ENCODE measurements at regions not wholly inside any gene's neighbourhood (a gene's known extent, or its start where the extent isn't known, plus 50 kb on each side); places are given as distances from the start of the nearest gene placed in this dataset.

DNA sequence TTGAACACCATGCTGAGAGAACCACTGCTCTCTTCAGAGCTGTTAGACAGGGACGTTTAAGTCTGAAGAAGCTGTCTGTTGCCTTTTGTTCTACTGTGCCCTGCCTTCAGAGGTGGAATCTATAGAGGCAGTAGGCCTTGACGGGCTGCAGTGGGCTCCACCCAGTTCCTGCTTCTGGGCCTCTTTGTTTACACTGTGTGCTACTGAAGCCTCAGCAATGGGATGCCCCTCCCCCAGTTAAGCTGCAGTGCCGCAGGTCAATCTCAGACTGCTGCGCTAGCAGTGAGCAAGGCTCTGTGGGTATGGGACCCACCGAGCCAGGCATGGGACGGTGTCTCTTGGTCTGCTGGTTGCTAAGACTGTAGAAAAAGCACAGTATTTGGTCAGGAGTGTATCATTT, 162.3 kb upstream of the NXPH2 start (continued):
- TF ChIP-seq, protein P1, sequence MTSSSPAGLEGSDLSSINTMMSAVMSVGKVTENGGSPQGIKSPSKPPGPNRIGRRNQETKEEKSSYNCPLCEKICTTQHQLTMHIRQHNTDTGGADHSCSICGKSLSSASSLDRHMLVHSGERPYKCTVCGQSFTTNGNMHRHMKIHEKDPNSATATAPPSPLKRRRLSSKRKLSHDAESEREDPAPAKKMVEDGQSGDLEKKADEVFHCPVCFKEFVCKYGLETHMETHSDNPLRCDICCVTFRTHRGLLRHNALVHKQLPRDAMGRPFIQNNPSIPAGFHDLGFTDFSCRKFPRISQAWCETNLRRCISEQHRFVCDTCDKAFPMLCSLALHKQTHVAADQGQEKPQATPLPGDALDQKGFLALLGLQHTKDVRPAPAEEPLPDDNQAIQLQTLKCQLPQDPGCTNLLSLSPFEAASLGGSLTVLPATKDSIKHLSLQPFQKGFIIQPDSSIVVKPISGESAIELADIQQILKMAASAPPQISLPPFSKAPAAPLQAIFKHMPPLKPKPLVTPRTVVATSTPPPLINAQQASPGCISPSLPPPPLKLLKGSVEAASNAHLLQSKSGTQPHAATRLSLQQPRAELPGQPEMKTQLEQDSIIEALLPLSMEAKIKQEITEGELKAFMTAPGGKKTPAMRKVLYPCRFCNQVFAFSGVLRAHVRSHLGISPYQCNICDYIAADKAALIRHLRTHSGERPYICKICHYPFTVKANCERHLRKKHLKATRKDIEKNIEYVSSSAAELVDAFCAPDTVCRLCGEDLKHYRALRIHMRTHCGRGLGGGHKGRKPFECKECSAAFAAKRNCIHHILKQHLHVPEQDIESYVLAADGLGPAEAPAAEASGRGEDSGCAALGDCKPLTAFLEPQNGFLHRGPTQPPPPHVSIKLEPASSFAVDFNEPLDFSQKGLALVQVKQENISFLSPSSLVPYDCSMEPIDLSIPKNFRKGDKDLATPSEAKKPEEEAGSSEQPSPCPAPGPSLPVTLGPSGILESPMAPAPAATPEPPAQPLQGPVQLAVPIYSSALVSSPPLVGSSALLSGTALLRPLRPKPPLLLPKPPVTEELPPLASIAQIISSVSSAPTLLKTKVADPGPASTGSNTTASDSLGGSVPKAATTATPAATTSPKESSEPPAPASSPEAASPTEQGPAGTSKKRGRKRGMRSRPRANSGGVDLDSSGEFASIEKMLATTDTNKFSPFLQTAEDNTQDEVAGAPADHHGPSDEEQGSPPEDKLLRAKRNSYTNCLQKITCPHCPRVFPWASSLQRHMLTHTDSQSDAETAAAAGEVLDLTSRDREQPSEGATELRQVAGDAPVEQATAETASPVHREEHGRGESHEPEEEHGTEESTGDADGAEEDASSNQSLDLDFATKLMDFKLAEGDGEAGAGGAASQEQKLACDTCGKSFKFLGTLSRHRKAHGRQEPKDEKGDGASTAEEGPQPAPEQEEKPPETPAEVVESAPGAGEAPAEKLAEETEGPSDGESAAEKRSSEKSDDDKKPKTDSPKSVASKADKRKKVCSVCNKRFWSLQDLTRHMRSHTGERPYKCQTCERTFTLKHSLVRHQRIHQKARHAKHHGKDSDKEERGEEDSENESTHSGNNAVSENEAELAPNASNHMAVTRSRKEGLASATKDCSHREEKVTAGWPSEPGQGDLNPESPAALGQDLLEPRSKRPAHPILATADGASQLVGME (CRISPR knock-in tag; IDR thresholded peaks at IDR 0.05), result no peak
- TF ChIP-seq, protein P2, sequence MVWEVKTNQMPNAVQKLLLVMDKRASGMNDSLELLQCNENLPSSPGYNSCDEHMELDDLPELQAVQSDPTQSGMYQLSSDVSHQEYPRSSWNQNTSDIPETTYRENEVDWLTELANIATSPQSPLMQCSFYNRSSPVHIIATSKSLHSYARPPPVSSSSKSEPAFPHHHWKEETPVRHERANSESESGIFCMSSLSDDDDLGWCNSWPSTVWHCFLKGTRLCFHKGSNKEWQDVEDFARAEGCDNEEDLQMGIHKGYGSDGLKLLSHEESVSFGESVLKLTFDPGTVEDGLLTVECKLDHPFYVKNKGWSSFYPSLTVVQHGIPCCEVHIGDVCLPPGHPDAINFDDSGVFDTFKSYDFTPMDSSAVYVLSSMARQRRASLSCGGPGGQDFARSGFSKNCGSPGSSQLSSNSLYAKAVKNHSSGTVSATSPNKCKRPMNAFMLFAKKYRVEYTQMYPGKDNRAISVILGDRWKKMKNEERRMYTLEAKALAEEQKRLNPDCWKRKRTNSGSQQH (CRISPR knock-in tag; IDR thresholded peaks at IDR 0.05), result no peak
- TF ChIP-seq CEBPB (tag; IDR thresholded peaks at IDR 0.05), result no peak
- TF ChIP-seq, protein P3, sequence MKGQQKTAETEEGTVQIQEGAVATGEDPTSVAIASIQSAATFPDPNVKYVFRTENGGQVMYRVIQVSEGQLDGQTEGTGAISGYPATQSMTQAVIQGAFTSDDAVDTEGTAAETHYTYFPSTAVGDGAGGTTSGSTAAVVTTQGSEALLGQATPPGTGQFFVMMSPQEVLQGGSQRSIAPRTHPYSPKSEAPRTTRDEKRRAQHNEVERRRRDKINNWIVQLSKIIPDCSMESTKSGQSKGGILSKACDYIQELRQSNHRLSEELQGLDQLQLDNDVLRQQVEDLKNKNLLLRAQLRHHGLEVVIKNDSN (CRISPR knock-in tag; IDR thresholded peaks at IDR 0.05), result no peak
- no peak for TF ChIP-seq SMC3 (conservative IDR thresholded peaks at IDR 0.05; ENCODE audit: insufficient read depth, low read depth, low read length)
- TF ChIP-seq NFRKB (IDR thresholded peaks at IDR 0.05; ENCODE audit: low read depth), result no peak
- TF ChIP-seq, protein P4, sequence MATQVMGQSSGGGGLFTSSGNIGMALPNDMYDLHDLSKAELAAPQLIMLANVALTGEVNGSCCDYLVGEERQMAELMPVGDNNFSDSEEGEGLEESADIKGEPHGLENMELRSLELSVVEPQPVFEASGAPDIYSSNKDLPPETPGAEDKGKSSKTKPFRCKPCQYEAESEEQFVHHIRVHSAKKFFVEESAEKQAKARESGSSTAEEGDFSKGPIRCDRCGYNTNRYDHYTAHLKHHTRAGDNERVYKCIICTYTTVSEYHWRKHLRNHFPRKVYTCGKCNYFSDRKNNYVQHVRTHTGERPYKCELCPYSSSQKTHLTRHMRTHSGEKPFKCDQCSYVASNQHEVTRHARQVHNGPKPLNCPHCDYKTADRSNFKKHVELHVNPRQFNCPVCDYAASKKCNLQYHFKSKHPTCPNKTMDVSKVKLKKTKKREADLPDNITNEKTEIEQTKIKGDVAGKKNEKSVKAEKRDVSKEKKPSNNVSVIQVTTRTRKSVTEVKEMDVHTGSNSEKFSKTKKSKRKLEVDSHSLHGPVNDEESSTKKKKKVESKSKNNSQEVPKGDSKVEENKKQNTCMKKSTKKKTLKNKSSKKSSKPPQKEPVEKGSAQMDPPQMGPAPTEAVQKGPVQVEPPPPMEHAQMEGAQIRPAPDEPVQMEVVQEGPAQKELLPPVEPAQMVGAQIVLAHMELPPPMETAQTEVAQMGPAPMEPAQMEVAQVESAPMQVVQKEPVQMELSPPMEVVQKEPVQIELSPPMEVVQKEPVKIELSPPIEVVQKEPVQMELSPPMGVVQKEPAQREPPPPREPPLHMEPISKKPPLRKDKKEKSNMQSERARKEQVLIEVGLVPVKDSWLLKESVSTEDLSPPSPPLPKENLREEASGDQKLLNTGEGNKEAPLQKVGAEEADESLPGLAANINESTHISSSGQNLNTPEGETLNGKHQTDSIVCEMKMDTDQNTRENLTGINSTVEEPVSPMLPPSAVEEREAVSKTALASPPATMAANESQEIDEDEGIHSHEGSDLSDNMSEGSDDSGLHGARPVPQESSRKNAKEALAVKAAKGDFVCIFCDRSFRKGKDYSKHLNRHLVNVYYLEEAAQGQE (IDR thresholded peaks at IDR 0.05; ENCODE audit: borderline replicate concordance), result no peak
- TF ChIP-seq, protein P4 (CRISPR knock-in tag; IDR thresholded peaks at IDR 0.05; ENCODE audit: low read depth), result no peak
- no peak for TF ChIP-seq ZNF197 (CRISPR knock-in tag; IDR thresholded peaks at IDR 0.05; ENCODE audit: low read depth)
- no peak for TF ChIP-seq IFI16 (CRISPR knock-in tag; IDR thresholded peaks at IDR 0.05)
